Thyroid gland (tissue), 4 donors: ENCODE measurements at regions not wholly inside any gene's neighbourhood (a gene's known extent, or its start where the extent isn't known, plus 50 kb on each side); places are given as distances from the start of the nearest gene placed in this dataset.

ENCODE experiments used
- CTCF ChIP-seq, 6 experiments: fragments of 200-600 bp in 3 of 6; fragments of 450-650 bp in 3 of 6; sonication (generic) in 3 of 6; IDR thresholded peaks; one replicate each; pipeline ENCODE4 v1.5.1; 2016 to 2019; ENCODE audit warnings: antibody characterized with exemption in 6 of 6, mild to moderate bottlenecking in 2 of 6, inconsistent platforms in 1 of 6, moderate library complexity in 1 of 6
- POLR2A ChIP-seq, 2 donors: fragments of 450-650 bp; IDR thresholded peaks; one replicate each; pipeline ENCODE4 v1.6.1; 2017; ENCODE audit warnings: antibody characterized with exemption in 2 of 2, mild to moderate bottlenecking in 2 of 2, moderate library complexity in 1 of 2

- TF ChIP-seq POLR2A (IDR thresholded peaks at IDR 0.05) = no peak
- no peak for TF ChIP-seq CTCF (IDR thresholded peaks at IDR 0.05)
Measured at GRCh38 chr5:88029011-88029410, 239.6 kb downstream of the TMEM161B start.
